Panc1 (cell line): ENCODE measurements at regions not wholly inside any gene's neighbourhood (a gene's known extent, or its start where the extent isn't known, plus 50 kb on each side); places are given as distances from the start of the nearest gene placed in this dataset.

Experiments
- ATAC-seq: fragments of 200-7000 bp; cut with Tn5 transposase; 2 replicates; pipeline ENCODE4 v1.9.1; 2020; ENCODE audit warnings: mild to moderate bottlenecking, moderate library complexity
- BruUV-seq: library from RNA; stranded (reverse); fragments of 400-500 nt; replicated peaks from 2 replicates; lab custom pipeline; 2021; lab: Mats Ljungman, UMichigan
- CTCF ChIA-PET: fragments of 300-600 bp; sonication (Branson Sonifier 250); formaldehyde crosslinking; loops from one replicate; lab custom pipeline; 2022; ENCODE audit warnings: antibody characterized with exemption; lab: Charles Lee
- POLR2A ChIA-PET: fragments of 300-600 bp; sonication (Branson Sonifier 250); formaldehyde crosslinking; loops from one replicate; lab custom pipeline; 2022; ENCODE audit warnings: antibody characterized with exemption; lab: Charles Lee
- DNase-seq: peaks from one replicate; pipeline ENCODE4 v3.0.0-alpha.2; 2010; ENCODE audit warnings: low read depth, low spot score
- H3K27ac ChIP-seq: 2 replicates; pipeline ENCODE4 v1.5.1; 2011; ENCODE audit warnings: mild to moderate bottlenecking, low read length, inconsistent platforms
- H3K27me3 ChIP-seq: fragments of 200-500 bp; sonication (Bioruptor generic); 2 replicates; pipeline ENCODE4 v1.6.0; 2014; ENCODE audit warnings: low read length, inconsistent platforms; ENCODE audit not compliant: control insufficient read depth, insufficient read depth
- H3K36me3 ChIP-seq: fragments of 200-500 bp; sonication (Bioruptor generic); 2 replicates; pipeline ENCODE4 v1.5.1; 2014; ENCODE audit warnings: inconsistent platforms, mild to moderate bottlenecking, low read length, moderate library complexity; ENCODE audit not compliant: control insufficient read depth, insufficient read depth
- H3K4me1 ChIP-seq: 2 replicates; pipeline ENCODE4 v1.5.1; 2011; ENCODE audit warnings: inconsistent platforms, mild to moderate bottlenecking, low read length, moderate library complexity; ENCODE audit not compliant: control insufficient read depth, insufficient read depth
- H3K4me3 ChIP-seq, 2 experiments: 2 replicates each; pipeline ENCODE4 v1.5.1; 2011 to 2012; ENCODE audit warnings: low read depth in 2 of 2, low read length in 2 of 2, mild to moderate bottlenecking in 2 of 2, inconsistent platforms in 1 of 2, moderate library complexity in 1 of 2
- H3K9me3 ChIP-seq: fragments of 200-500 bp; sonication (Bioruptor generic); 2 replicates; pipeline ENCODE4 v1.5.1; 2014; ENCODE audit warnings: low read depth, mild to moderate bottlenecking, inconsistent platforms, low read length, moderate library complexity; ENCODE audit not compliant: control insufficient read depth, insufficient read depth
- POLR2AphosphoS5 ChIP-seq: IDR thresholded peaks from 2 replicates; pipeline ENCODE4 v1.6.1; 2012; ENCODE audit warnings: mild to moderate bottlenecking, low read depth, low read length, moderate library complexity
- SIN3A ChIP-seq: IDR thresholded peaks from 2 replicates; pipeline ENCODE4 v1.6.1; 2012; ENCODE audit warnings: low read depth, mild to moderate bottlenecking, low read length, moderate library complexity, borderline replicate concordance; ENCODE audit not compliant: insufficient read depth
- TCF7L2 ChIP-seq: IDR thresholded peaks from 2 replicates; pipeline ENCODE4 v1.6.1; 2011; ENCODE audit warnings: mild to moderate bottlenecking, low read depth, low read length, inconsistent platforms
- in situ Hi-C: cut with HindIII; loops from 2 replicates; pipeline ENCODE4 v1.10.0; 2016; ENCODE audit warnings: low sequenced_read_pairs, low pct_unique_long_range_greater_than_20kb
- intact Hi-C: fragments of 100-400 bp; cut with micrococcal nuclease; formaldehyde crosslinking; loops from one replicate; pipeline ENCODE4 v1.10.0; 2022; ENCODE audit not compliant: unreplicated experiment
- TF ChIP-seq, protein P1 (sequence below): fragments of 450-650 bp; IDR thresholded peaks from 2 replicates; pipeline ENCODE4 v1.5.1; 2017; ENCODE audit warnings: mild to moderate bottlenecking
- TF ChIP-seq, protein P2 (sequence below), 2 experiments: IDR thresholded peaks; 2 replicates each; pipeline ENCODE4 v1.6.1; 2011 to 2012; ENCODE audit warnings: low read depth in 2 of 2, control low read depth in 1 of 2, low read length in 1 of 2, mild to moderate bottlenecking in 1 of 2, moderate library complexity in 1 of 2; ENCODE audit not compliant: insufficient read depth in 1 of 2

DNA sequence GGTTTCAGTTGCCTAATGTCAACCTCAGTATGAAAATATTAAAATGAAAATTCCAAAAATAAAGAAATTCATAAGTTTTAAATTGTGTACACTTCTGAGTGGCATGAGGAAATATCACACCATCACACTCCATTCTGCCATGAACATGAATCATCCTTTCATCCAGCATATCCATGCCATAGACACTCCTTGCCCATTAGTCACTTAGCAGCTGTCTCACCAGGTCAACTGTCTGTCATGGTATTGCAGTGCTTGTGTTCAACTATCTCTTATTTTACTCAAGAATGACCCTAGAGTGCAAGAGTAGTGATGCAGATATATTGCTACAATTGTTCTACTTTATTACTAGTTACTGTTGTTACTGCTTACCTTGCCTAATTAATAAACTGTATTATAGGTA is 712.4 kb downstream of the EPHA7 start:
- TF ChIP-seq TCF7L2 (no peak), SIN3A (no peak), POLR2AphosphoS5 (no peak)
- TF ChIP-seq, protein P1, sequence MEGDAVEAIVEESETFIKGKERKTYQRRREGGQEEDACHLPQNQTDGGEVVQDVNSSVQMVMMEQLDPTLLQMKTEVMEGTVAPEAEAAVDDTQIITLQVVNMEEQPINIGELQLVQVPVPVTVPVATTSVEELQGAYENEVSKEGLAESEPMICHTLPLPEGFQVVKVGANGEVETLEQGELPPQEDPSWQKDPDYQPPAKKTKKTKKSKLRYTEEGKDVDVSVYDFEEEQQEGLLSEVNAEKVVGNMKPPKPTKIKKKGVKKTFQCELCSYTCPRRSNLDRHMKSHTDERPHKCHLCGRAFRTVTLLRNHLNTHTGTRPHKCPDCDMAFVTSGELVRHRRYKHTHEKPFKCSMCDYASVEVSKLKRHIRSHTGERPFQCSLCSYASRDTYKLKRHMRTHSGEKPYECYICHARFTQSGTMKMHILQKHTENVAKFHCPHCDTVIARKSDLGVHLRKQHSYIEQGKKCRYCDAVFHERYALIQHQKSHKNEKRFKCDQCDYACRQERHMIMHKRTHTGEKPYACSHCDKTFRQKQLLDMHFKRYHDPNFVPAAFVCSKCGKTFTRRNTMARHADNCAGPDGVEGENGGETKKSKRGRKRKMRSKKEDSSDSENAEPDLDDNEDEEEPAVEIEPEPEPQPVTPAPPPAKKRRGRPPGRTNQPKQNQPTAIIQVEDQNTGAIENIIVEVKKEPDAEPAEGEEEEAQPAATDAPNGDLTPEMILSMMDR, result no peak
- TF ChIP-seq, protein P2, sequence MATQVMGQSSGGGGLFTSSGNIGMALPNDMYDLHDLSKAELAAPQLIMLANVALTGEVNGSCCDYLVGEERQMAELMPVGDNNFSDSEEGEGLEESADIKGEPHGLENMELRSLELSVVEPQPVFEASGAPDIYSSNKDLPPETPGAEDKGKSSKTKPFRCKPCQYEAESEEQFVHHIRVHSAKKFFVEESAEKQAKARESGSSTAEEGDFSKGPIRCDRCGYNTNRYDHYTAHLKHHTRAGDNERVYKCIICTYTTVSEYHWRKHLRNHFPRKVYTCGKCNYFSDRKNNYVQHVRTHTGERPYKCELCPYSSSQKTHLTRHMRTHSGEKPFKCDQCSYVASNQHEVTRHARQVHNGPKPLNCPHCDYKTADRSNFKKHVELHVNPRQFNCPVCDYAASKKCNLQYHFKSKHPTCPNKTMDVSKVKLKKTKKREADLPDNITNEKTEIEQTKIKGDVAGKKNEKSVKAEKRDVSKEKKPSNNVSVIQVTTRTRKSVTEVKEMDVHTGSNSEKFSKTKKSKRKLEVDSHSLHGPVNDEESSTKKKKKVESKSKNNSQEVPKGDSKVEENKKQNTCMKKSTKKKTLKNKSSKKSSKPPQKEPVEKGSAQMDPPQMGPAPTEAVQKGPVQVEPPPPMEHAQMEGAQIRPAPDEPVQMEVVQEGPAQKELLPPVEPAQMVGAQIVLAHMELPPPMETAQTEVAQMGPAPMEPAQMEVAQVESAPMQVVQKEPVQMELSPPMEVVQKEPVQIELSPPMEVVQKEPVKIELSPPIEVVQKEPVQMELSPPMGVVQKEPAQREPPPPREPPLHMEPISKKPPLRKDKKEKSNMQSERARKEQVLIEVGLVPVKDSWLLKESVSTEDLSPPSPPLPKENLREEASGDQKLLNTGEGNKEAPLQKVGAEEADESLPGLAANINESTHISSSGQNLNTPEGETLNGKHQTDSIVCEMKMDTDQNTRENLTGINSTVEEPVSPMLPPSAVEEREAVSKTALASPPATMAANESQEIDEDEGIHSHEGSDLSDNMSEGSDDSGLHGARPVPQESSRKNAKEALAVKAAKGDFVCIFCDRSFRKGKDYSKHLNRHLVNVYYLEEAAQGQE (IDR thresholded peaks at IDR 0.05; ENCODE audit: insufficient read depth in 1 of 2, low read depth in 2 of 2, low read length in 1 of 2), result no peak
- DNase-seq, result no peak
- no peak overlapping the region for H3K4me3 ChIP-seq
- no peaks in the 10 kb centered on the region for H3K9me3 ChIP-seq
- no peaks in the 10 kb centered on the region for H3K27me3 ChIP-seq
- no peak overlapping the region for H3K27ac ChIP-seq
- no TSS peak for BruUV-seq
- POLR2A ChIA-PET, result no interaction called here
- H3K36me3 ChIP-seq, result no peaks in the 10 kb centered on the region
- intact Hi-C loops, result no loop called here
- H3K4me1 ChIP-seq, result no peaks in the 10 kb centered on the region
- ATAC-seq, result no peak
- CTCF ChIA-PET, result no interaction called here
- in situ Hi-C loops, result no loop called here

DNA sequence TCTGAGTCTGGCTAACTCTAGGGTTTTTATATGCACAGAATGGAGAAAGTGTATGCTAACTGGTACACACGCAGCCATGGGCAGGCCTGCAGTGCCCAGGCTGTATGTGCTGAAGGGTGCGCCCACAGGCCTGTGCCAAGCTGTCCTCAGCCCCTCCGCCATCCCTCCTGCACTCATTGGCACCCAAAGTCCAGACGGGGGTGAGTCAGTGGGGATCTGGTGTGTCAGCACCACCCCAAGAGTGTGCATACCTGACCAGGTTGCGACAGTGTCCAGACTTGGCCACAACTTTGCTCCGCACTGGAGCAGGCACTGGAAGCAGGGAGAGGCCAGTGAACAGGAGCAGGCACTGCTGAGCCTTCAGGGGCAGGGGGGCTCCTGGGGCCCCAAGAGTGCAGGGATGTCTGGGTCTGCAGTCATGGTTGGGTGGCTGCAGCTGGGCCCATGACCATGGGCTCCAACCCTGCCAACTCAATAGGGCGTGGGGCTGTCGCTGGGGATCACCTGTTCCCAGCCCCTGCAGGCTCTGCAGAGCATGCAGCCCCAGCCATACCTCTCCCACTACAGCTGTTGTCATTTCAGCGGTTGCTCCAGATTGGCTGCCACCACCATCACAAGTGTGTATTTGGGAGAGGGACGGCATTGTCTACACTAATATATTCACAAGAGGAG is 717.8 kb downstream of the EPHA7 start:
- no peaks in the 10 kb centered on the region for H3K4me1 ChIP-seq
- in situ Hi-C loops (no loop called here), intact Hi-C loops (no loop called here)
- TF ChIP-seq TCF7L2 (no peak), SIN3A (no peak), POLR2AphosphoS5 (no peak)
- TF ChIP-seq, protein P2 (IDR thresholded peaks at IDR 0.05; ENCODE audit: insufficient read depth in 1 of 2, low read depth in 2 of 2, low read length in 1 of 2), result no peak
- TF ChIP-seq, protein P1, result no peak
- H3K27me3 ChIP-seq, result no peaks in the 10 kb centered on the region
- no peak overlapping the region for H3K27ac ChIP-seq
- BruUV-seq, result no TSS peak
- ChIA-PET CTCF (no interaction called here), POLR2A (no interaction called here)
- H3K4me3 ChIP-seq, result no peak overlapping the region
- DNase-seq (no peak), ATAC-seq (no peak)
- no peaks in the 10 kb centered on the region for H3K36me3 ChIP-seq
- no peaks in the 10 kb centered on the region for H3K9me3 ChIP-seq
